HEK293T (cell line): ENCODE measurements at regions not wholly inside any gene's neighbourhood (a gene's known extent, or its start where the extent isn't known, plus 50 kb on each side); places are given as distances from the start of the nearest gene placed in this dataset.

Experiments
- CTCF ChIA-PET: fragments of 350-600 bp; formaldehyde crosslinking; extraction: SDS; loops from one replicate; lab custom pipeline; 2021; ENCODE audit warnings: antibody characterized with exemption, inconsistent platforms; lab: Yijun Ruan, JAX
- POLR2A ChIA-PET: fragments of 350-600 bp; formaldehyde crosslinking; extraction: SDS; loops from one replicate; lab custom pipeline; 2020; ENCODE audit warnings: antibody characterized with exemption, inconsistent platforms; lab: Yijun Ruan, JAX
- DNase-seq: peaks from one replicate; pipeline ENCODE4 v3.0.0; 2012; ENCODE audit warnings: mixed read lengths; ENCODE audit errors: extremely low spot score
- ARNT ChIP-seq: fragments of 450-650 bp; IDR thresholded peaks from 2 replicates; pipeline ENCODE4 v1.6.1; 2017; ENCODE audit warnings: mild to moderate bottlenecking
- BHLHE40 ChIP-seq: fragments of 450-650 bp; IDR thresholded peaks from 2 replicates; pipeline ENCODE4 v1.6.1; 2016; ENCODE audit warnings: mild to moderate bottlenecking, moderate library complexity, borderline replicate concordance
- CTBP1 ChIP-seq: fragments of 450-650 bp; IDR thresholded peaks from 2 replicates; pipeline ENCODE4 v1.6.1; 2016; ENCODE audit warnings: borderline replicate concordance
- ELF4 ChIP-seq: fragments of 450-650 bp; IDR thresholded peaks from 2 replicates; pipeline ENCODE4 v1.6.1; 2017; ENCODE audit warnings: antibody characterized with exemption
- FOXA1 ChIP-seq: fragments of 450-650 bp; IDR thresholded peaks from 2 replicates; pipeline ENCODE4 v1.6.1; 2016; ENCODE audit warnings: mild to moderate bottlenecking
- FOXK2 ChIP-seq: fragments of 450-650 bp; IDR thresholded peaks from 2 replicates; pipeline ENCODE4 v1.6.1; 2016; ENCODE audit warnings: mild to moderate bottlenecking
- FOXM1 ChIP-seq: fragments of 450-650 bp; IDR thresholded peaks from 2 replicates; pipeline ENCODE4 v1.6.1; 2017; ENCODE audit warnings: mild to moderate bottlenecking, borderline replicate concordance
- HDGF ChIP-seq: fragments of 450-650 bp; IDR thresholded peaks from 2 replicates; pipeline ENCODE4 v1.6.1; 2017; ENCODE audit warnings: antibody characterized with exemption, borderline replicate concordance
- L3MBTL2 ChIP-seq: fragments of 450-650 bp; conservative IDR thresholded peaks from 2 replicates; pipeline ENCODE4 v1.6.1; 2016; ENCODE audit warnings: mild to moderate bottlenecking
- LEF1 ChIP-seq: fragments of 450-650 bp; IDR thresholded peaks from 2 replicates; pipeline ENCODE4 v1.6.1; 2017; ENCODE audit warnings: mild to moderate bottlenecking, borderline replicate concordance
- NFRKB ChIP-seq: fragments of 450-650 bp; IDR thresholded peaks from 2 replicates; pipeline ENCODE4 v1.6.1; 2016; ENCODE audit warnings: mild to moderate bottlenecking, moderate library complexity
- PKNOX1 ChIP-seq: fragments of 450-650 bp; IDR thresholded peaks from 2 replicates; pipeline ENCODE4 v1.6.1; 2016
- SP1 ChIP-seq: fragments of 450-650 bp; IDR thresholded peaks from 2 replicates; pipeline ENCODE4 v1.6.1; 2017
- SUZ12 ChIP-seq: fragments of 450-650 bp; IDR thresholded peaks from 2 replicates; pipeline ENCODE4 v1.6.1; 2016; ENCODE audit warnings: mild to moderate bottlenecking
- TARDBP ChIP-seq: fragments of 450-650 bp; IDR thresholded peaks from 2 replicates; pipeline ENCODE4 v1.6.1; 2016
- ZNF384 ChIP-seq: fragments of 450-650 bp; IDR thresholded peaks from 2 replicates; pipeline ENCODE4 v1.6.1; 2016

GRCh38 chr1:193685986-193686385 lies 499.6 kb upstream of the B3GALT2 start:
- POLR2A ChIA-PET = no interaction called here
- no peak for DNase-seq
- CTCF ChIA-PET = no interaction called here
- TF ChIP-seq ARNT (no peak), HDGF (no peak), ZNF384 (no peak), FOXA1 (no peak), CTBP1 (no peak), BHLHE40 (no peak), L3MBTL2 (no peak), FOXM1 (no peak), PKNOX1 (no peak), FOXK2 (no peak), TARDBP (no peak), NFRKB (no peak), LEF1 (no peak), SP1 (no peak), SUZ12 (no peak), ELF4 (no peak)

GRCh38 chr1:193681422-193681821 lies 495.0 kb upstream of the B3GALT2 start:
- no peak for DNase-seq
- ChIA-PET CTCF (interaction anchor here (0.8 kb wide), 1 partner anchor 11 kb away, joined by 4 read pairs; no protein-coding TSS in a partner anchor), POLR2A (no interaction called here)
- TF ChIP-seq ARNT (no peak), ZNF384 (no peak), NFRKB (no peak), SUZ12 (no peak), FOXK2 (no peak), SP1 (no peak), HDGF (no peak), LEF1 (no peak), TARDBP (no peak), PKNOX1 (no peak), FOXA1 (no peak), FOXM1 (no peak), BHLHE40 (no peak), ELF4 (no peak), L3MBTL2 (no peak), CTBP1 (no peak)

- TF ChIP-seq FOXK2 (no peak), PKNOX1 (no peak), SUZ12 (no peak)
- CTCF ChIA-PET = interaction anchor here (0.8 kb wide), 1 partner anchor 10 kb away, joined by 4 read pairs; no protein-coding TSS in a partner anchor
- DNase-seq = no peak
- POLR2A ChIA-PET = no interaction called here
Observed at GRCh38 chr1:193680924-193681316, 494.5 kb upstream of the B3GALT2 start.

- POLR2A ChIA-PET = no interaction called here
- CTCF ChIA-PET = interaction anchor here (0.8 kb wide), 1 partner anchor 10 kb away, joined by 4 read pairs; no protein-coding TSS in a partner anchor
- TF ChIP-seq SUZ12 (no peak), FOXA1 (no peak)
- DNase-seq = no peak
Observed at GRCh38 chr1:193680247-193680923, 494.0 kb upstream of the B3GALT2 start.

GRCh38 chr1:193677874-193678273 lies 491.5 kb upstream of the B3GALT2 start:
- ChIA-PET CTCF (no interaction called here), POLR2A (no interaction called here)
- TF ChIP-seq L3MBTL2 = no peak
- no peak for TF ChIP-seq ARNT
- TF ChIP-seq NFRKB = no peak
- no peak for TF ChIP-seq CTBP1
- TF ChIP-seq FOXK2 = no peak
- TF ChIP-seq PKNOX1 = no peak
- TF ChIP-seq SP1 = no peak
- no peak for TF ChIP-seq BHLHE40
- TF ChIP-seq FOXM1 = no peak
- TF ChIP-seq FOXA1 = no peak
- no peak for TF ChIP-seq SUZ12
- TF ChIP-seq LEF1 = no peak
- TF ChIP-seq ZNF384 = no peak
- no peak for TF ChIP-seq HDGF
- no peak for TF ChIP-seq ELF4
- no peak for TF ChIP-seq TARDBP
- DNase-seq = no peak

GRCh38 chr1:193676996-193677549 lies 490.7 kb upstream of the B3GALT2 start:
- ChIA-PET POLR2A (no interaction called here), CTCF (no interaction called here)
- no peak for DNase-seq
- TF ChIP-seq L3MBTL2 = no peak
- no peak for TF ChIP-seq TARDBP
- no peak for TF ChIP-seq NFRKB
- TF ChIP-seq FOXM1 = no peak
- no peak for TF ChIP-seq ARNT
- TF ChIP-seq FOXA1 = no peak
- no peak for TF ChIP-seq ZNF384
- no peak for TF ChIP-seq PKNOX1
- TF ChIP-seq BHLHE40 = no peak
- no peak for TF ChIP-seq ELF4
- no peak for TF ChIP-seq LEF1
- no peak for TF ChIP-seq FOXK2
- TF ChIP-seq HDGF = no peak
- no peak for TF ChIP-seq CTBP1
- TF ChIP-seq SUZ12 = no peak
- no peak for TF ChIP-seq SP1
